HG03095 (cell line): ENCODE measurements at regions not wholly inside any gene's neighbourhood (a gene's known extent, or its start where the extent isn't known, plus 50 kb on each side); places are given as distances from the start of the nearest gene placed in this dataset.

Source experiments
- ATAC-seq: cut with Tn5 transposase; IDR thresholded peaks from one replicate; pipeline ENCODE4 v1.9.1; 2021; ENCODE audit warnings: moderate library complexity; ENCODE audit not compliant: unreplicated experiment

DNA sequence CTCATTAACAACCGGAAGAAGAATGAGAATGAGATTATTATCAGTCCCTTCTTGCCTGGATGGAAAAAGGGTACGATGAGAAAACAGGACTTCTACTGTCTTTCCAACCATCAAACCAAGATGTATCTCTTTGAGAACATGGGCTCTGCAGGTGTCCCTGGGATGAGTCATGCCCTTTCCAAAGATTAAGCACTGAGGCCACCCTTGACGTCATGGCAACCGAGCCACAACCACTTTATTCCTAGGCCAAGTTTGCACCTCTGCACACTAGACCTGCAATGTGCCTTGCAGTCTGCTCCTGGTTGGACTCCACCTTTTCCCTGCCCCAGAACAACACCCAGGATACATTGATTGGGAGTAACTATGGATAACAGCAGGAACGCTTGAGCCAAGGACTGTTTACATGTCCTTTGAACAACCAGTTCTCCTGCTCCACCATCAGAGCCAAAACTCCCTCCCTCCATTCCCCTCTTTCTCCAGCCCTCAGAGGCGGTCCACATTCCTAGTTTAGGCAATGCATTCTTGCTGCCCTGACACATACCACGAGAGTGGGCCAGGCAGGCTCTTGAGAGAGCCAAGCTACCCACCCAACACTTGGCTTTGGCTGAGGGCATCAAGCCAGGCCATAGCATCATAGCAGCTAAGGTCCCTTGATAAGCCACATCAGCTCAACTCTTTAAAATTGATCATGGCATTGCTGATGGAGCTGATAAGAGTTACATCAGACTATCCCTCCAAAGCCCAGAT is 310.7 kb downstream of the TNS1 start:
- ATAC-seq = no peak

DNA sequence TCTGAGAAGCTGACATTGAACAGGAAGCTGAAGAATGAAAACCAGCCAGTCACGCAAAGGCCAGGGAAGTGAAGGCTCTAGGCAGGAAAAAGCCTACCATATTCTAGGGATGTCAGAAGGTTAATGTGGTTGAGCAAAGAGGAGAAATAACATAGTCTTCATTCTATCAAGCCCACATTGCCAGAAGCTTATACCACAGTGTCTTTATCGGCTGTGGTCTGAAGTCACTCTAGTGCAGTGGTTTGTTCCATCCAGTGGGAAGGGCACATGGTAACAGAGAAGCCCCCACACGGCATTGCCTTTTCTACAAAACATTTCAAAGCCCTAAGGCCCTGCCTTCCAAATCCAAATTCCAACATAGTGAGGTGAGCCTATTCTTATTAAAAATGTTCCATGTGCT is 311.3 kb downstream of the TNS1 start:
- ATAC-seq = no peak

DNA sequence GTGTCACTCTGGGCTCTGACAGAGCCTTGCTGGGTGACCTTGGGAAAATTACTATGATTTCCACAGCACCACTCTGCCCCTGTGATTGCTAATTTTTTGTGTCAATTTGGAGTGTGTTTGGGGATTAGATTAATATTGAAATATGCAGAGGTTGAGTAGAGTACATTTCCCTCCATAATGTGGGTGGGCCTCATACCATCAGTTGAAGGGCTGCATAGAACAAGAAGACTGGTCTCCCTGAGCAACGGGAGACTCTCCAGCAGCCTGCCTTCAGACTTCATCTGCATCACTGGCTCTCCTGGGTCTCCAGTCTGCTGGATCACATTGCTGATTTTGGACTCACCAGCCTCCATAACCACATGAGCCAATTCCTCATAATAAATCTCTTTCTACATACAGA is 313.7 kb downstream of the TNS1 start:
- no peak for ATAC-seq

- no peak for ATAC-seq
Observed at GRCh38 chr2:217688494-217688893, 314.3 kb downstream of the TNS1 start.

DNA sequence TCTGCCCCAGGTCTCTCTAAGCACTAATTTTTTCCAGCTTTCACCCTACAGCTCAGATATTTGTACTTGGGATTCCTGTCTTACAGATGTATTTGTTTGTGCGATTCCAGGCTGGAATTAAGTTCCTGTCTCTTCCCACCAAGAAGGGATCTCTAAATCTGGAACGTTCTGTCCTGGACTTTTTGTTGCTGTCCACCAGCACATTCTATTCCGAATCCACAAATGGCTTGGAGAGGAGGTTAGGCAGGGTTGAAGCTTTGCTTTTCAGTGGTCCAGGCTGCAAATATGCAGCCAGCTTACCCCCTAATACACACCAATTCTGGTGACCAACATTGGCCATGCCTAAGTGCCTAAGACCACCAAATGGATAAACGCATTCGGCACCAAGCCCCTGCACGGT is 315.0 kb downstream of the TNS1 start:
- ATAC-seq = no peak

DNA sequence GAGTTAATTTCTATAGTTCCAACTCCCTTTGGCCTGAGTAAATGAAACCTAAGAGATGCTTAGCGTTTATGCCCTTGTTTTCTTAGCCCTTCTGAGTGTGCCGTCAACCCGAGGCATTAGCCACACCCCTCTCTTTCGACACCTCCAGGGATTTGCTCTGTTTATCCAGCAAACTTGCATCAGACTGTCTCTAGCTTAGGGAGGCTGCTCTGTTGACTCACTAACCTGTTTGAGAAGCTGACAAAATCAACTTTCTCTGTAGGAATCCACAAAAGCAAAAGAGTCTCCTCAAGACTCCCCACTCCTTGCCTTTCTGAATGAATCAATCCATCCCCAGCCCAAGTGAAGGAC is 317.6 kb downstream of the TNS1 start:
- ATAC-seq = no peak

DNA sequence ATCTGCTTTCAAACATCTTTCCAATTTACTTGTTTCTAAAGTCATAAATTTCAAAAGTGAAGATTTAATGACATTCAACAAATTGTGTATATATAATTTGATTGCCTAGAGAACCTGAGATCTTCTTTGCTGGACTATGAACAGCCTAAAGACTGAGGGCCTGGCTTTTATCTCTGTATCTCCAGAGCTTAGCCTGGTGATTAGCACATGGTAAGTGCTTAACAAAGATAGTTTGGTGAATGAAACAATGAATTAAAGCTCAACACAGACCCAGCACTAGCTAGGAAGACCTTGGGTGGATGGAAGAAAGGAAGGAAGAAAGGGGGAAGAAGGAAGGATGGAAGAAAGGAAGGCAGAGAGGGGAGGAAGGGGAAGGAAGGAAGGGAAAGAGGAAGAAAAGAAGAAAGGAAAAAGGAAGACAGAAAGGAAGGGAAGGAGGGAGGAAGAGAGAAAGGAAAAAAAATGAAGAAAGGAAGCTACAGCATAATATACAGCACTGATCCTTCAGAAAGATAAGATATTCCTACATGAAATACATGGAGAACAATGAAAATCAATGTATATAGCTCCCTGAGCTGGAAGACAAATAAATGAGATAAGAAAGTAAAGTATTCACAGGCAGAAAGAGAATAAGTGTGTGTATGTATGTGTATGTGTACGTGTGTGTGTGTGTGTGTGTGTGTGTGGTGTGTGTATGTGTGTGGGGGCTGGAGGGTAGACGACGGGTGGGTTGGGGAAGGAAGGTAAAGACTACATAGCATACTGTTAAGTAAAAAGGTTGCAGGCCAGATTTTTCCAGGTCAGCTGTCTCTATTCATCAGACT is 318.2 kb downstream of the TNS1 start:
- ATAC-seq = no peak

- ATAC-seq = no peak
Observed at GRCh38 chr2:217683106-217683870, 319.5 kb downstream of the TNS1 start.

- no peak for ATAC-seq
Observed at GRCh38 chr2:217681791-217682190, 321.0 kb downstream of the TNS1 start.

- no peak for ATAC-seq
Observed at GRCh38 chr2:217680381-217680780, 322.4 kb downstream of the TNS1 start.

GRCh38 chr2:217673627-217674026 is 329.2 kb downstream of the TNS1 start:
- no peak for ATAC-seq

DNA sequence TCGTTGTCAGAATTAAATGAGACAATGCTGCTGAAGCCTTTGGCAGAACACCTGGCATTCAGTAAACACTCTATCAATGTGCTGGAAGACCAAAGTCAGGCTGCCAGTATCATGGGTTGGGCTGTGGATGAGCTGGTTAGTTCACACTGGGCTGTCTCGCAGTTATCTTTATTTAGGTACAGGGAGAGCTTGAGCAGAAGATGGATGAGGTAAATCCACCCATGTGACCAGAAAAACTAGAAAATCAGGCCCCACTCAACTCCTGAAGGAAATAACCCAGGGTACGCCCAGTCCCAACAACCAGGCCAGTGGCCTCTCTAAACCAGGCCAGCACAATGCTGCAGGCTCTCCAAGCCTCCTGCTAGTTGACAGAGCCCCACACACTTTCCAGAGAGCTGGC is 330.3 kb downstream of the TNS1 start:
- no peak for ATAC-seq

DNA sequence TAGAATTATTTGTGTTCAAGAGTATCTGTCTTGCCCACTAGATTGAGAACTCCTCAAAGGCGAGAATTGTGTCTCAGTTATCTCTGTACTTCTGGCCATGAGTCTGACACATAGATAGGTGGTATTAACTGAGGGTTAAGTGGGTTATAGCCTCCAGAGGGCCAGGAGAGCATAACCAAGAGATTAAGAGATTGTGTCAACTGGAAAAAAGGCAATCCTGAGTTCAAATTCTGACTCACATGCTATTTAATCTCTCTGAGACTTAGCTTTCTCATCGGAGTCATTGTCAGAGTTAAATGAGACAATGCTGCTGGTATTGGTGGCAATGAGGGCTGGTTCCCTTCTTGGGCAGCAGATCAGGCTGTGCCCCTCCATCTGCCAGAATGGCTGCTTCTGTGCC is 330.9 kb downstream of the TNS1 start:
- ATAC-seq = no peak

GRCh38 chr2:217671075-217671474 is 331.7 kb downstream of the TNS1 start:
- no peak for ATAC-seq

- no peak for ATAC-seq
Observed at GRCh38 chr2:217669831-217670230, 333.0 kb downstream of the TNS1 start.

DNA sequence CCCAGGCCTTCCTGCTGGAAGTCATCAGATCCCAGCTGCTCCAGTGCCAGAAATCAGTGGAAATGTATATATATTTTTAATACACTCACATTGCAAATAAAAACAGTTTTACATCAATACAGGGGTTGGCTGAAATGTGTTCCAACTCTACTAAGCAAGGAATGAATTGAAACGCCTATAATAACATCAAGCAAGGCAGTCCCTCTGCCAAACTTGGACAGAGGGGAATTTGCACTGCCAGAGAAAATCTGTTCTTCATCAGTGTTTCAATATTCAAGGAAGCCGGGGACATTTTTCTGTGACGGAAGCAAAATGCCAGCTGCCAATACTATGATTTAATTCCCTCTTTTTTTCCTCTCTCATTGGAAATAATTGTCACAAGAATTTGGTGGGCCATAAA is 335.3 kb downstream of the TNS1 start:
- no peak for ATAC-seq

DNA sequence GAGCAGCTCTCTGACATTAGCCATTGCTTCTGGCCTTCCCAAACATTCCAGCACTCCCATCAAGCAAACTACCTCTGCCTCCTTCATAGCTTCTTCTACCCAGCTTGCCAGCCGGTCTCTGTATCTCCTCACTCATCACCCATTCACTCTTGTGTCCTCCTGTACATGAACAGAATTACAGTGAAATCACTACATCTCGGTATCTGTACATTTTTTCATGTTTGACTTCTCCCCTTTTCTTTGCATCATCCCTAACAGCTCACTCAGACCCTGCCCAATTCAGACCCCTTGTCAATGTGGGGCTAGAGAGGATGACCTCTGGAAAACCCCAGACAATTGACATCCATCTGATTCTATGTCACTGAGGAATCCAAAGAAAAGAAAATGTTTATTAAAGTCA is 335.8 kb downstream of the TNS1 start:
- no peak for ATAC-seq

GRCh38 chr2:217666338-217666737 is 336.5 kb downstream of the TNS1 start:
- no peak for ATAC-seq

DNA sequence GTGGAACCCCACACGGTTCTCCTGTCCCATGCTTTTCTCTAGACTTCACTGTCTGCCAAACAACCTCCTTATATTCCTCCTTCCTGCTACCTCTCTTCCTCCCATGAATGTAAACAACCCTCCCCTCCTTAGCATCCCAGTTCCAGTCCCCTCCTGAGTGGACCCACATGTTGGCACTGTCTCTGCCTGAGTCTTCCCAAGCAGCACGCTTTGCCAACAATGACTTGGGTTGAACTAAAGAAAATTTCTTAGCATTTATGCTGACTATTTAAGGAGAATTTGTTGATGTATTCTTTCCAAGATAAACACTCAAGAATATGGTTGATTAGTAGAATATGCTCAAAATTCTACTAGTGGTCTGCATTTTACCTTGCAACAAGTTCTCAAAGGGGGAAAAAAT is 338.0 kb downstream of the TNS1 start:
- no peak for ATAC-seq

GRCh38 chr2:217662984-217663602 is 339.7 kb downstream of the TNS1 start:
- no peak for ATAC-seq

DNA sequence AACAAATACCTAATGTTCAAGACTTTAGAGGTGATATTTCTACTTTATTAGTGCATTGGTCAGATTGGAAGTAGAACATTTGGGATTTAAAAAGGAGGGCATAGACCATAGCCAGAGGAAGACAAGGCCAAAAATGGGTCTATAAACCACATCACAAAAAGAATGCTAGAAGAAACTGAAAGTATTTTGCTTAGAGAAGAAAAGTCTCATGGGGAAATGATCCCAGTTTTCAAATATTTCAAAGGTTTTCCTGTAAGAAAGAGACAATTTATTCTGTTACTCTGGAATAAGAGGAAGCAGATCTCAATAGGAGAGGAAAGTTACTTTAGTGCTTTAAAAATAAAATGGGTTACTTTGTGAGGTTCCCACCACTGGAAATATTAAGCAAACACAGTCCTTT is 341.4 kb downstream of the TNS1 start:
- no peak for ATAC-seq
